HCT116 (cell line): ENCODE measurements at regions not wholly inside any gene's neighbourhood (a gene's known extent, or its start where the extent isn't known, plus 50 kb on each side); places are given as distances from the start of the nearest gene placed in this dataset.
"Not testable (repeated sequence)": the region's sequence is repeated elsewhere in the genome, so short reads cannot be mapped to it uniquely, and the experiment has no call there.

Source experiments
- SP1 ChIP-seq: IDR thresholded peaks from 2 replicates; pipeline ENCODE4 v1.6.1; 2012; ENCODE audit warnings: low read depth
- YY1 ChIP-seq: IDR thresholded peaks from 2 replicates; pipeline ENCODE4 v1.6.1; 2011; ENCODE audit warnings: low read length, low read depth, moderate library complexity, mild to moderate bottlenecking; ENCODE audit not compliant: insufficient replicate concordance; ENCODE audit errors: extremely low read depth

DNA sequence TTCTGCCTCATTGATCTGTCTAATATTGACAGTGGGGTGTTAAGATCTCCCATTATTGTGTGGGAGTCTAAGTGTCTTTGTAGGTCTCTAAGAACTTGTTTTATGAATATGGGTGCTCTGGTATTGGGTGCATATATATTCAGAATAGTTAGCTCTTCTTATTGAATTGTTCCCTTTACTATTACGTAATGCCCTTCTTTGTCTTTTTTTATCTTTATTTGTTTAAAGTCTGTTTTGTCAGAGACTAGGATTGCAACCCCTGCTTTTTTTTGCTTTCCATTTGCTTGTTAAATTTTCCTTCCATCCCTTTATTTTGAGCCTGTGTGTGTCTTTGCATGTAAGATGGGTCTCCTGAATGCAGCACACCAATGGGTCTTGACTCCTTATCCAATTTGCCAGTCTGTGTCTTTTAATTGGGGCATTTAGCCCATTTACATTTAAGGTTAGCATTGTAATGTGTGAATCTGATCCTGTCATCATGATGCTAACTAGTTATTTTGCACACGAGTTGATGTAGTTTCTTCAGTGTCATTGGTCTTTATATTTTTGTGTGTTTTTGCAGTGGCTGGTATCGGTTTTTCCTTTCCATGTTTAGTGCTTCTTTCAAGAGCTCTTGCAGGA lies 1126.0 kb upstream of the TMEM132C start:
- TF ChIP-seq SP1, YY1: not testable (repeated sequence)
